ENCODE measurements at regions not wholly inside any gene's neighbourhood (a gene's known extent, or its start where the extent isn't known, plus 50 kb on each side); places are given as distances from the start of the nearest gene placed in this dataset.

GRCh38 chr6:149202952-149203351 lies 114.6 kb upstream of the TAB2 start:
- no peak for TF ChIP-seq GATA3 (IDR thresholded peaks at IDR 0.05; ENCODE audit: low read depth, low read length)
- no peak for TF ChIP-seq GATA2 (IDR thresholded peaks at IDR 0.05; ENCODE audit: low read depth, low read length)
